NCI-H2196 (cell line): ENCODE measurements at regions not wholly inside any gene's neighbourhood (a gene's known extent, or its start where the extent isn't known, plus 50 kb on each side); places are given as distances from the start of the nearest gene placed in this dataset.

ENCODE experiments used
- DNase-seq: peaks from one replicate; lab custom pipeline; 2025; ENCODE audit not compliant: unreplicated experiment; lab: John Stamatoyannopoulos, UW

DNA sequence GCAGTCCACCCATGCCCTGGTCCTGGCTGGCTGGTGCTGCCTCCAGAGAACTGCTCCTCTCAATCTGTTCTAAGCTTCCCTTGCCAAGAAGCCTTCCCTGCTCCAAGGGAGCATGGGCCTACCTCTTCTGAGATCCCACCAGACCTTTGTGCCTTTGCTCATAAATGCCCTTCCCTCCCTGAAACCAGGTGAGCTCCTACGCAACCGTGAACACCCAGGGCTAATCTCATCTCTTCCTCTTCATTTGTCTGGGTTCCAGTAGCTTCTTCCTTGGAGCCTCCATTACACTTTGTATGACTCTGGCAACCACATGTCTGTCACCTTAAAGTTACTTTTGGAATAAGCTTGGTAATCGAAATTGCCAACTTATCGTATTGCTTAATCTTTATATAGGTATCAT is 270.6 kb downstream of the PBX3 start:
- DNase-seq: no peak

- DNase-seq: no peak
Measured at GRCh38 chr9:126020836-126021235, 273.7 kb downstream of the PBX3 start.

- no peak for DNase-seq
Measured at GRCh38 chr9:126023962-126024361, 276.8 kb downstream of the PBX3 start.

- DNase-seq: no peak
Measured at GRCh38 chr9:126024581-126025230, 277.5 kb downstream of the PBX3 start.

- DNase-seq: no peak
Measured at GRCh38 chr9:126025991-126026390, 278.8 kb downstream of the PBX3 start.

GRCh38 chr9:126027566-126027965 is 280.4 kb downstream of the PBX3 start:
- DNase-seq: no peak

- no peak for DNase-seq
Measured at GRCh38 chr9:126028746-126029145, 281.6 kb downstream of the PBX3 start.

- DNase-seq: no peak
Measured at GRCh38 chr9:126030716-126031115, 283.5 kb downstream of the PBX3 start.

DNA sequence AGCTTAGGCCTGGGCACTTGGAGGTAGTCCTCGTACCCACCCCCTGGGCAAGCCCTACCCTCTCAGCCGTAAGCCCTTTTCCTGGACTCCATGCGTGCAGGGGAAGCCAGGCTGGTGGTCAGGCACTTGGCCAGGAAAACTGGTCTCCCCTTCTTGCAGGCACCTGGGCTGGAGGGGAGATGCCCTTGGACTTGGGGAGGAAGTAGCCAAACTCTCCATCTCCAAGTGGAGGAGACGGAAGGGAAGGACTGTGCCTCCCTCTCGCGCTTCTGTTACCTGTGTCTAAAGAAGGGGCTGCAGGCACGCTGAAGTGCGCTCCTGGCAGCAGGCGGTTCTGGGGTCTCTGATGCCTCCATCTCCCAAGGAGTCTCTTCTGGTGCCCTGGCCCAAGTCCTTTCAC is 283.9 kb downstream of the PBX3 start:
- DNase-seq: no peak

- no peak for DNase-seq
Measured at GRCh38 chr9:126032135-126032534, 285.0 kb downstream of the PBX3 start.

DNA sequence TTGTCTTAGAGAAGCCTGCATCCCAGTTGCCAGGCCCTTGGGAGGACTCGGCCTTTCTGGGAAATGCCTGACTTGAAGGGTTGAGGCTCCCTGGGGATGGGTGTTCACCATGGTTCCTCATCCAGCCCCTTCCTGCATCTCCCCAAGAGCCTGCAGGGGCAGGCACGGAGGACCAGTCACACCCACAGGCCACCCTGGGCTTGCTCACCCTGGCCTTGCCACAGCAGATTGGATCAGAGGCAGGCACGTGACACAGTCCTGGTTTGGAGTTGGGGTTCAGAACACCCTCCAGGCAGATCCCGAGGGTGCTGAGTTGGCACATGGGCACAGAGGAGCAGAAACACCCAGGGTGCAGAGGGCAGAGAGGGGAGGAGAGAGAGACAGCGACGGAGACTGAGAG is 286.1 kb downstream of the PBX3 start:
- DNase-seq: no peak

GRCh38 chr9:126033956-126034355 is 286.8 kb downstream of the PBX3 start:
- DNase-seq: no peak

GRCh38 chr9:126036881-126037291 is 289.7 kb downstream of the PBX3 start:
- DNase-seq: no peak

- DNase-seq: no peak
Measured at GRCh38 chr9:126038790-126039189, 287.8 kb upstream of the MVB12B start.

- no peak for DNase-seq
Measured at GRCh38 chr9:126043681-126044080, 282.9 kb upstream of the MVB12B start.

DNA sequence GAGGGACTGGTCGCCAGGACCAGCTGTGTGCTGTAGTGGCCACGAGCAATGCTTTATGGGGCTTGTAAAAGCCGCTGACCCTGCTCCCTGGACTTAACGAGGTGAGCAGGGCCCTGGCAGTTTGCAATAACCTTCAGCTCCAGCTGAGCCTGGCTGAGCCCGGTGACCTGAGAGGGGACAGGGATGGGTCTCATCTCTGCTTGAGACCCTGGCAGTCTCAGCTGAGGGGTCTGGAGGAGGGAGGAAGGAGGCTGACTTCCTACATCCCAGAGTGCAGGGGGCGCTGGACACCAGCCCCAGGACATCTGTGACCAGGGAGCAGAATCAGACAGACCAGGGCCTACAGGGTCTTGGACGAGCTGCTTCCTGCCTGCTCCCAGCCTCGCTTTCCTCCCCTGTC is 277.5 kb upstream of the MVB12B start:
- DNase-seq: no peak

GRCh38 chr9:126049896-126050604 is 276.6 kb upstream of the MVB12B start:
- DNase-seq: no peak

- no peak for DNase-seq
Measured at GRCh38 chr9:126050605-126050990, 276.0 kb upstream of the MVB12B start.

- no peak for DNase-seq
Measured at GRCh38 chr9:126051446-126052130, 275.0 kb upstream of the MVB12B start.

DNA sequence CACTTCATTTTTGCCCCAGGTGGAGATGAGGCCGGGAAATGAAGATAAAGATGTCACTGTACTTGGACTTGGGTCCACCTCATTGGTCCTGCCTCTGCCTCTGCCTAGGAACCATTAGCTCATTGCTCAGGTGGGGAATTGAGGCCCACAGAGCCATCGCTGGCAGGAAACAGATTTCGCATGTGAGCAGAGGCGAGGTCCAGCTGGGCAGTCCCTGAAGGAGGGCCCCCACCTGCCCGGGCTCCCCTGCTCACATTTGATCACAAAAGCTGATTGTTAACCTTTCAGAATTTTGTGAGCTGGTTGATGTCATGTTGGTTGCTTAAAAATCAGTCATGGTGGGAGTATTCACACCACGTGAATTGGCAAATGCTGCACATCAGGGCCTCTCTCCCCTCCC is 273.8 kb upstream of the MVB12B start:
- DNase-seq: no peak

DNA sequence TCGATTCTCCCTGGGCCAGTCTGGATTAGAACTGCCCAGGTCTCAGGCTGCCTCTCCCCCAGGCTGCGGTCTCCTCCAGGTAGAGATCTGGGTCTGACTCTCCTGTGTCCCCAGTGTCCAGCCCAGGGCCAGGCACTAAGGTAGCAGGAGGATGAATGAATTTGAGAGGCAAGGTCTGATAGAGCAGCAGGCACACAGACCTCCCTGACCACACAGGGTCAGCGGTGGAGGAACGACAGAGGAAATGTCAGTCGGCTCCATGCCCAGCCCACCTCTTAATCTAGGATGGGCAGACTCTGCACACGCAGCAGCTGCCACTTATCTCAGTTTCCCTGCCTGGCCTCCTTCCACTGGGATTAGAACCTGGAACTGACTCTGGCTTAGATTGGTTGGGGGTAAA is 272.7 kb upstream of the MVB12B start:
- DNase-seq: no peak

DNA sequence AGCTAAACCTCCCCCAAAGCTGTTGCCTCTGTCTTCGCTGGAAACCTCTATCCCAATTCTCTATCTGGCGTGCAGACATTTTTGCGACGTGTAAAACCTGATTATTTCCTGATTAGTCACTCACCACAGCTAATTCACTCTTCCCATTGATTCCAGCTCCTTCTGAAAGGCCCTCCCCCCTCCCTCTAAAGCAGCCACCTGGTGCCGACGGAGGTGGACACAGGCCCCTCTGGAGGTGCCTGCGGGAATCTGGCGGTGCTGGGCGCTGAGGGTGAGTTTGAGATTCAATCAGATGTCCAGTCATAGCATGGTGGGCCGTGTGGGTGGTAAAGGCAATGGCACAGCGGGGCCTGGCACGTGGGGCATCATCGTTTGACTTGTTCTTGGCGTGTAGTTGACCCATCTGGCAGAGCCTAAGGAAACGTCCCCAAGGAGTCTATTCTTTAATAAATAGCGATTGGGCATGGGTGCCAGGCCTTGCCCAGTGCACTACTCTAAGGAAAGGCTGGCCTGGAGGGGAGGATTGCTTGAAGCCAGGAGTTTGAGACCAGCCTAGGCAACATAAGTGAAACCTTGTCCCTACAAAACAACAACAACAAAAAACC is 271.1 kb upstream of the MVB12B start:
- no peak for DNase-seq
